ENCODE measurements at regions not wholly inside any gene's neighbourhood (a gene's known extent, or its start where the extent isn't known, plus 50 kb on each side); places are given as distances from the start of the nearest gene placed in this dataset.

DNA sequence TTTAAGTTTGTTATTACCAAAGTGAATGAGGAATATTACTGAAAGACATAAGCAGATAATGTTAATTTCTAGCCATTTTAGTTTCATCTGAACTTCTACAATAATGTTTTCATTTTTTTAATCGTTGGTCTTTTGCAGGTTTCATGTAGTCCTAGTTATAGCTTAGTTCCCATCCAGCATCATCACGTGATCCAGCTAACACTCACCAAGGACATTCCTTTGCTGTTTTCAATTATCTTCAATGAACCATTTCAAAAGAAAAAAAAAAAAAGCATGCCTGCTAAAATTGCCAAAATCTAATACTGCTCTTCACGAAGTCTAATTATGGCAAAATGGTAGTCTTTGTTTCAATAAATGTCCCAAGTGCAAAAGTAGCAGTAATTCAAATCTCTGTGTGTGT, 187.7 kb upstream of the ATXN7L3B start:
- H3K4me2 ChIP-seq = no peak overlapping the region
- Mint-ChIP-seq H3K27ac (no peak overlapping the region), H3K4me3 (no peak overlapping the region), H3K27me3 (ENCODE audit: insufficient read depth, low read depth, poor library complexity) (no peaks in the 10 kb centered on the region), H3K9me3 (peaks cover 11% of the 10 kb centered on the region; the same call in 2 of the 3 replicates), H3K36me3 (ENCODE audit: low read depth) (no peaks in the 10 kb centered on the region), H3K4me1 (no peaks in the 10 kb centered on the region)
- no peak overlapping the region for H3K4me3 ChIP-seq
- H3K79me2 ChIP-seq (replicated peaks; ENCODE audit: insufficient read depth) = no peaks in the 10 kb centered on the region
- no peaks in the 10 kb centered on the region for H3K4me1 ChIP-seq (ENCODE audit: insufficient read depth)
- H3F3A ChIP-seq (replicated peaks; ENCODE audit: low read depth) = no peaks in the 10 kb centered on the region
- no peaks in the 10 kb centered on the region for H3K9me2 ChIP-seq (ENCODE audit: insufficient read depth)
- no peaks in the 10 kb centered on the region for H3K36me3 ChIP-seq (ENCODE audit: insufficient read depth)
- no peaks in the 10 kb centered on the region for H3K27me3 ChIP-seq (ENCODE audit: insufficient read depth)
- DNase-seq (ENCODE audit: low spot score) = no peak
- TF ChIP-seq CTCF (conservative IDR thresholded peaks at IDR 0.05; ENCODE audit: low read depth in 2 of 2) (no peak), EZH2 (IDR thresholded peaks at IDR 0.05; ENCODE audit: low read depth, unreplicated experiment) (no peak), CREB1 (CRISPR knock-in tag; IDR thresholded peaks at IDR 0.05; ENCODE audit: low read depth) (no peak), STAT1 (IDR thresholded peaks at IDR 0.05; ENCODE audit: unreplicated experiment) (no peak), NANOG (IDR thresholded peaks at IDR 0.05; ENCODE audit: borderline replicate concordance) (no peak), POLR2AphosphoS5 (IDR thresholded peaks at IDR 0.05; ENCODE audit: low read depth) (no peak), EZH2phosphoT487 (IDR thresholded peaks at IDR 0.05; ENCODE audit: unreplicated experiment) (no peak), ZNF462 (CRISPR knock-in tag; IDR thresholded peaks at IDR 0.05) (no peak)
- TF ChIP-seq, protein P1, sequence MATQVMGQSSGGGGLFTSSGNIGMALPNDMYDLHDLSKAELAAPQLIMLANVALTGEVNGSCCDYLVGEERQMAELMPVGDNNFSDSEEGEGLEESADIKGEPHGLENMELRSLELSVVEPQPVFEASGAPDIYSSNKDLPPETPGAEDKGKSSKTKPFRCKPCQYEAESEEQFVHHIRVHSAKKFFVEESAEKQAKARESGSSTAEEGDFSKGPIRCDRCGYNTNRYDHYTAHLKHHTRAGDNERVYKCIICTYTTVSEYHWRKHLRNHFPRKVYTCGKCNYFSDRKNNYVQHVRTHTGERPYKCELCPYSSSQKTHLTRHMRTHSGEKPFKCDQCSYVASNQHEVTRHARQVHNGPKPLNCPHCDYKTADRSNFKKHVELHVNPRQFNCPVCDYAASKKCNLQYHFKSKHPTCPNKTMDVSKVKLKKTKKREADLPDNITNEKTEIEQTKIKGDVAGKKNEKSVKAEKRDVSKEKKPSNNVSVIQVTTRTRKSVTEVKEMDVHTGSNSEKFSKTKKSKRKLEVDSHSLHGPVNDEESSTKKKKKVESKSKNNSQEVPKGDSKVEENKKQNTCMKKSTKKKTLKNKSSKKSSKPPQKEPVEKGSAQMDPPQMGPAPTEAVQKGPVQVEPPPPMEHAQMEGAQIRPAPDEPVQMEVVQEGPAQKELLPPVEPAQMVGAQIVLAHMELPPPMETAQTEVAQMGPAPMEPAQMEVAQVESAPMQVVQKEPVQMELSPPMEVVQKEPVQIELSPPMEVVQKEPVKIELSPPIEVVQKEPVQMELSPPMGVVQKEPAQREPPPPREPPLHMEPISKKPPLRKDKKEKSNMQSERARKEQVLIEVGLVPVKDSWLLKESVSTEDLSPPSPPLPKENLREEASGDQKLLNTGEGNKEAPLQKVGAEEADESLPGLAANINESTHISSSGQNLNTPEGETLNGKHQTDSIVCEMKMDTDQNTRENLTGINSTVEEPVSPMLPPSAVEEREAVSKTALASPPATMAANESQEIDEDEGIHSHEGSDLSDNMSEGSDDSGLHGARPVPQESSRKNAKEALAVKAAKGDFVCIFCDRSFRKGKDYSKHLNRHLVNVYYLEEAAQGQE (IDR thresholded peaks at IDR 0.05; ENCODE audit: unreplicated experiment) = no peak
- TF ChIP-seq, protein P2, sequence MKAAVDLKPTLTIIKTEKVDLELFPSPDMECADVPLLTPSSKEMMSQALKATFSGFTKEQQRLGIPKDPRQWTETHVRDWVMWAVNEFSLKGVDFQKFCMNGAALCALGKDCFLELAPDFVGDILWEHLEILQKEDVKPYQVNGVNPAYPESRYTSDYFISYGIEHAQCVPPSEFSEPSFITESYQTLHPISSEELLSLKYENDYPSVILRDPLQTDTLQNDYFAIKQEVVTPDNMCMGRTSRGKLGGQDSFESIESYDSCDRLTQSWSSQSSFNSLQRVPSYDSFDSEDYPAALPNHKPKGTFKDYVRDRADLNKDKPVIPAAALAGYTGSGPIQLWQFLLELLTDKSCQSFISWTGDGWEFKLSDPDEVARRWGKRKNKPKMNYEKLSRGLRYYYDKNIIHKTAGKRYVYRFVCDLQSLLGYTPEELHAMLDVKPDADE (IDR thresholded peaks at IDR 0.05) = no peak
- H4K20me1 ChIP-seq (replicated peaks; ENCODE audit: insufficient read depth) = no peaks in the 10 kb centered on the region
- H3K27ac ChIP-seq (ENCODE audit: low read depth) = no peak overlapping the region
- no peak for ATAC-seq
- H2AFZ ChIP-seq = no peak overlapping the region

All from GM23338 (cell line).